ENCODE measurements at regions not wholly inside any gene's neighbourhood (a gene's known extent, or its start where the extent isn't known, plus 50 kb on each side); places are given as distances from the start of the nearest gene placed in this dataset.

GRCh38 chr18:75868031-75868430 is 440.5 kb upstream of the SMIM21 start:
- TF ChIP-seq POLR2AphosphoS5 (IDR thresholded peaks at IDR 0.05) (no peak), CTCF (IDR thresholded peaks at IDR 0.05) (no peak), POLR2A (IDR thresholded peaks at IDR 0.05) (no peak), EP300 (IDR thresholded peaks at IDR 0.05) (no peak)
